ENCODE measurements at regions not wholly inside any gene's neighbourhood (a gene's known extent, or its start where the extent isn't known, plus 50 kb on each side); places are given as distances from the start of the nearest gene placed in this dataset.

GRCh38 chr14:56374421-56374820, 205.2 kb upstream of the TMEM260 start:
- TF ChIP-seq CTCF (IDR thresholded peaks at IDR 0.05) (no peak), CDX4 (CRISPR knock-in tag; IDR thresholded peaks at IDR 0.05; ENCODE audit: borderline replicate concordance) (no peak), ZNF232 (CRISPR knock-in tag; IDR thresholded peaks at IDR 0.05) (no peak), TCF7 (CRISPR knock-in tag; IDR thresholded peaks at IDR 0.05; ENCODE audit: low read depth) (no peak), ATF6 (CRISPR knock-in tag; IDR thresholded peaks at IDR 0.05) (no peak), PRDM15 (CRISPR knock-in tag; IDR thresholded peaks at IDR 0.05) (no peak), SP1 (CRISPR knock-in tag; conservative IDR thresholded peaks at IDR 0.05) (no peak), CREM (CRISPR knock-in tag; IDR thresholded peaks at IDR 0.05) (no peak), ATF2 (CRISPR knock-in tag; IDR thresholded peaks at IDR 0.05; ENCODE audit: borderline replicate concordance, low read depth) (no peak), NR3C1 (CRISPR knock-in tag; conservative IDR thresholded peaks at IDR 0.05; ENCODE audit: low read depth) (no peak), ZSCAN18 (CRISPR knock-in tag; IDR thresholded peaks at IDR 0.05) (no peak), USF2 (CRISPR knock-in tag; IDR thresholded peaks at IDR 0.05) (no peak), GABPB1 (CRISPR knock-in tag; IDR thresholded peaks at IDR 0.05) (no peak)

Data from WTC11 (cell line).